ENCODE measurements at regions not wholly inside any gene's neighbourhood (a gene's known extent, or its start where the extent isn't known, plus 50 kb on each side); places are given as distances from the start of the nearest gene placed in this dataset.

- no peaks in the 10 kb centered on the region for H3K4me1 Mint-ChIP-seq
- no peaks in the 10 kb centered on the region for H3K9me3 Mint-ChIP-seq
- no peaks in the 10 kb centered on the region for H3K27me3 Mint-ChIP-seq (ENCODE audit: low read depth, poor library complexity)
- TF ChIP-seq, protein P1, sequence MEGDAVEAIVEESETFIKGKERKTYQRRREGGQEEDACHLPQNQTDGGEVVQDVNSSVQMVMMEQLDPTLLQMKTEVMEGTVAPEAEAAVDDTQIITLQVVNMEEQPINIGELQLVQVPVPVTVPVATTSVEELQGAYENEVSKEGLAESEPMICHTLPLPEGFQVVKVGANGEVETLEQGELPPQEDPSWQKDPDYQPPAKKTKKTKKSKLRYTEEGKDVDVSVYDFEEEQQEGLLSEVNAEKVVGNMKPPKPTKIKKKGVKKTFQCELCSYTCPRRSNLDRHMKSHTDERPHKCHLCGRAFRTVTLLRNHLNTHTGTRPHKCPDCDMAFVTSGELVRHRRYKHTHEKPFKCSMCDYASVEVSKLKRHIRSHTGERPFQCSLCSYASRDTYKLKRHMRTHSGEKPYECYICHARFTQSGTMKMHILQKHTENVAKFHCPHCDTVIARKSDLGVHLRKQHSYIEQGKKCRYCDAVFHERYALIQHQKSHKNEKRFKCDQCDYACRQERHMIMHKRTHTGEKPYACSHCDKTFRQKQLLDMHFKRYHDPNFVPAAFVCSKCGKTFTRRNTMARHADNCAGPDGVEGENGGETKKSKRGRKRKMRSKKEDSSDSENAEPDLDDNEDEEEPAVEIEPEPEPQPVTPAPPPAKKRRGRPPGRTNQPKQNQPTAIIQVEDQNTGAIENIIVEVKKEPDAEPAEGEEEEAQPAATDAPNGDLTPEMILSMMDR (IDR thresholded peaks at IDR 0.05), result no peak
- no peaks in the 10 kb centered on the region for H3K36me3 Mint-ChIP-seq (ENCODE audit: low read depth)
- DNase-seq, result no peak
- no peak overlapping the region for H3K4me3 Mint-ChIP-seq
- H3K27ac Mint-ChIP-seq, result no peak overlapping the region
These were observed 818.7 kb upstream of the PCDH9 start for GRCh38 chr13:68048802-68049359.

GRCh38 chr13:68047889-68048288 lies 817.8 kb upstream of the PCDH9 start:
- no peak for DNase-seq
- TF ChIP-seq, protein P1 (IDR thresholded peaks at IDR 0.05), result no peak
- Mint-ChIP-seq H3K4me3 (no peak overlapping the region), H3K27ac (no peak overlapping the region), H3K9me3 (no peaks in the 10 kb centered on the region), H3K4me1 (no peaks in the 10 kb centered on the region), H3K36me3 (ENCODE audit: low read depth) (no peaks in the 10 kb centered on the region), H3K27me3 (ENCODE audit: low read depth, poor library complexity) (no peaks in the 10 kb centered on the region)

DNA sequence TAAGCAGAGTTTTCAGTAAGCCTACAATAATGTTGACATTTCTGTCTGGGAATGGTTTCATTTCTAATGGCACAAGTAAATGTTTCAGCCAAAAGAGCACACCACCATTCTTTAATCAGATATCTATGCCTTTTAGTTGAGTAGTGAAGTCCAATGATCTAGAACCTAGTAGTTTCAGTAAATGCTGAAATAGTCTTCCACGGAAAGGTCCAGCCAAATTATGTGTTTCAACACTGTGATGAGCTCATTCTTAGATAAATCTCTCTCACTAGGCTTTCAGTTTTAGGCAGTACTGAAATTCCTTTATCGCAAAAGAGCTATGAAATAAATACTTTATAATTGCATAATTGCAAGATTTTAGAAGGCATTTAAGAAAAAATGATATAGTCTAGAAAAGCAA lies 816.8 kb upstream of the PCDH9 start:
- Mint-ChIP-seq H3K27me3 (ENCODE audit: low read depth, poor library complexity) (no peaks in the 10 kb centered on the region), H3K4me1 (no peaks in the 10 kb centered on the region), H3K4me3 (no peak overlapping the region), H3K27ac (no peak overlapping the region), H3K36me3 (ENCODE audit: low read depth) (no peaks in the 10 kb centered on the region), H3K9me3 (no peaks in the 10 kb centered on the region)
- no peak for DNase-seq
- TF ChIP-seq, protein P1 (IDR thresholded peaks at IDR 0.05), result no peak

GRCh38 chr13:68030152-68030809 lies 800.1 kb upstream of the PCDH9 start:
- Mint-ChIP-seq H3K4me3 (no peak overlapping the region), H3K9me3 (no peaks in the 10 kb centered on the region), H3K36me3 (ENCODE audit: low read depth) (no peaks in the 10 kb centered on the region), H3K27me3 (ENCODE audit: low read depth, poor library complexity) (no peaks in the 10 kb centered on the region), H3K4me1 (no peaks in the 10 kb centered on the region), H3K27ac (no peak overlapping the region)
- TF ChIP-seq, protein P1 (IDR thresholded peaks at IDR 0.05), result no peak
- no peak for DNase-seq

DNA sequence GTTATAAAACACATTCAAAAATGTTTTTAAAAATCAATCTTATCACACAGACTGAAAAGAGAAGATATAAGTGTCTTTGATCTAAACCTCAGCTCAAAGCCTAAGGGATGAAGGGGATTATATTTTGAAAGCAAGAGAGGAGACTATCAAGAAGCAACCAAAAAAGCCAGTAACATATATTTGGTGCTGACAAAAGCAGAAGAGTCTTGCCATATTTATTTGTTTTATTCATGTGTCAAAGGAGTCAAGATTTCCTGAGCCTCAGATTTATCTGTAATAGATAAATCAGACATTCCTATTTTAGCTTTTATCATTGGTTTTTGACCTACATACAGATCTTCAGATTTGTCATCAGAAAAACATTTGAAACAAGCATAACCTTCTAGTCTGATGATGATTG lies 798.6 kb upstream of the PCDH9 start:
- Mint-ChIP-seq H3K9me3 (no peaks in the 10 kb centered on the region), H3K27ac (no peak overlapping the region), H3K4me1 (peaks cover 7% of the 10 kb centered on the region), H3K27me3 (ENCODE audit: low read depth, poor library complexity) (no peaks in the 10 kb centered on the region), H3K36me3 (ENCODE audit: low read depth) (no peaks in the 10 kb centered on the region), H3K4me3 (no peak overlapping the region)
- TF ChIP-seq, protein P1 (IDR thresholded peaks at IDR 0.05), result no peak
- DNase-seq, result no peak

- no peak for DNase-seq
- H3K27me3 Mint-ChIP-seq (ENCODE audit: low read depth, poor library complexity), result no peaks in the 10 kb centered on the region
- H3K9me3 Mint-ChIP-seq, result no peaks in the 10 kb centered on the region
- TF ChIP-seq, protein P1 (IDR thresholded peaks at IDR 0.05), result no peak
- no peak overlapping the region for H3K27ac Mint-ChIP-seq
- no peak overlapping the region for H3K4me3 Mint-ChIP-seq
- H3K4me1 Mint-ChIP-seq, result peaks cover 7% of the 10 kb centered on the region
- H3K36me3 Mint-ChIP-seq (ENCODE audit: low read depth), result no peaks in the 10 kb centered on the region
These were observed 797.2 kb upstream of the PCDH9 start for GRCh38 chr13:68027306-68027705.

Measured in nephron progenitor cell (in vitro differentiated cells).